ENCODE measurements at regions not wholly inside any gene's neighbourhood (a gene's known extent, or its start where the extent isn't known, plus 50 kb on each side); places are given as distances from the start of the nearest gene placed in this dataset.

- TF ChIP-seq POLR2A (IDR thresholded peaks at IDR 0.05) (no peak), CTCF (IDR thresholded peaks at IDR 0.05) (no peak), POLR2AphosphoS5 (IDR thresholded peaks at IDR 0.05) (no peak), EP300 (IDR thresholded peaks at IDR 0.05) (no peak)
Measured at GRCh38 chr15:96255599-96255998, 74.9 kb upstream of the NR2F2 start.

All from suprapubic skin (tissue), 4 donors.